ENCODE measurements at regions not wholly inside any gene's neighbourhood (a gene's known extent, or its start where the extent isn't known, plus 50 kb on each side); places are given as distances from the start of the nearest gene placed in this dataset.
"Not testable (repeated sequence)": the region's sequence is repeated elsewhere in the genome, so short reads cannot be mapped to it uniquely, and the experiment has no call there.

GRCh38 chr10:121324678-121325213 is 273.5 kb downstream of the FGFR2 start:
- no peaks in the 10 kb centered on the region for H3K4me1 ChIP-seq (ENCODE audit: control insufficient read depth in 3 of 3, insufficient read depth in 3 of 3, low read length in 3 of 3)
- no peak overlapping the region for H3K27ac ChIP-seq (ENCODE audit: low read depth, low read length)
- H3K36me3 ChIP-seq (ENCODE audit: control insufficient read depth in 3 of 3, insufficient read depth in 3 of 3, low read length in 3 of 3): no peaks in the 10 kb centered on the region
- peaks cover 0 to 2% (median 0%) of the 10 kb centered on the region in 3 donors for H3K9me3 ChIP-seq (ENCODE audit: control insufficient read depth in 3 of 3, low read length in 3 of 3)
- no peak overlapping the region for H3K9ac ChIP-seq (ENCODE audit: low read depth in 1 of 3, low read length in 3 of 3)
- peaks cover 0 to 7% (median 0%) of the 10 kb centered on the region in 3 donors for H3K27me3 ChIP-seq (ENCODE audit: control insufficient read depth in 3 of 3, insufficient read depth in 3 of 3, low read length in 3 of 3)
- H3K4me3 ChIP-seq (ENCODE audit: low read length in 3 of 3): no peak overlapping the region

- peaks cover 0 to 2% (median 0%) of the 10 kb centered on the region in 3 donors for H3K9me3 ChIP-seq (ENCODE audit: control insufficient read depth in 3 of 3, low read length in 3 of 3)
These were observed 272.6 kb downstream of the FGFR2 start for GRCh38 chr10:121325490-121326231.

DNA sequence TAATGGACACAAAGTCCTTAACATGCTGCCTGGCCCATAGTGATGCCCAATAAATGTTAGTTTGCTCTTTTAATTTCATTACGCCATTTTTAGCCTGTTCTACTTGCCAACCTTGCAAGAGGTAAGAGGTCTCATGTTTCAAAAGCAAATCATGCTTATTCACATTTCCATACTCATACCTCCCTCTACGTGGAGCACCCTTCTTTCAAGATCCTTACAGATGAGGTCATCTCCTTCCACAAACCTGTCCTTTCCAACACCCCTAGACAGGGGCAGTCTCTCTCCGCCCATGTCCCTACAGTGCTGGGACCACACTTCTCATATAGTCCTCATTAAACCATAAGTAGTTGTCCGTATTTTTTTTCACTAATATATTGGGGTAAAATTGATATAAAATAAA is 271.3 kb downstream of the FGFR2 start:
- H3K36me3 ChIP-seq (ENCODE audit: control insufficient read depth in 3 of 3, insufficient read depth in 3 of 3, low read length in 3 of 3): no peaks in the 10 kb centered on the region
- peaks cover 0 to 7% (median 0%) of the 10 kb centered on the region in 3 donors for H3K27me3 ChIP-seq (ENCODE audit: control insufficient read depth in 3 of 3, insufficient read depth in 3 of 3, low read length in 3 of 3)
- H3K9ac ChIP-seq (ENCODE audit: low read depth in 1 of 3, low read length in 3 of 3): no peak overlapping the region
- H3K4me1 ChIP-seq (ENCODE audit: control insufficient read depth in 3 of 3, insufficient read depth in 3 of 3, low read length in 3 of 3): no peaks in the 10 kb centered on the region
- peaks cover 0 to 2% (median 0%) of the 10 kb centered on the region in 3 donors for H3K9me3 ChIP-seq (ENCODE audit: control insufficient read depth in 3 of 3, low read length in 3 of 3)
- no peak overlapping the region for H3K27ac ChIP-seq (ENCODE audit: low read depth, low read length)
- H3K4me3 ChIP-seq (ENCODE audit: low read length in 3 of 3): no peak overlapping the region

More at GRCh38 chr10:121325490-121326231, 272.6 kb downstream of the FGFR2 start:
- Histone ChIP-seq H3K9ac (ENCODE audit: low read depth in 1 of 3, low read length in 3 of 3) (no peak overlapping the region), H3K27ac (ENCODE audit: low read depth, low read length) (no peak overlapping the region), H3K4me1 (ENCODE audit: control insufficient read depth in 3 of 3, insufficient read depth in 3 of 3, low read length in 3 of 3) (no peaks in the 10 kb centered on the region), H3K4me3 (ENCODE audit: low read length in 3 of 3) (no peak overlapping the region), H3K27me3 (ENCODE audit: control insufficient read depth in 3 of 3, insufficient read depth in 3 of 3, low read length in 3 of 3) (peaks cover 0 to 7% (median 0%) of the 10 kb centered on the region in 3 donors), H3K36me3 (ENCODE audit: control insufficient read depth in 3 of 3, insufficient read depth in 3 of 3, low read length in 3 of 3) (no peaks in the 10 kb centered on the region)

DNA sequence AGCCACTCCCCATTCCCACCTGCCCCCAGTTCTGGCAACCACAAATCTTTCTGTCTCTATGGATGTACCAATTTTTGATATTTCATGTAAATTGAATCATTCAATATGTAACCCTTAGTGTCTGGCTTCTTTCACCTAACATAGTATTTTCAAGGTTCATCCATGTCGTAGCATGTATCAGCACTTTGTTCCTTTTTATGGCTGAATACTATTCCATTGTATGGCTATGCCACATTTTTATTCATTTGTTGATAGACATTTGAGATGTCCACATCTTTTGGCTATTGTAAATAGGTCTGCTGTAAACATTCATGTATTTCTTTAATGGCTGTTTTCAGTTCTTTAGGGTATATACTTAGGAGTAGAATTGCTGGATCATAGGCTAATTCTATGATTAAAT is 270.5 kb downstream of the FGFR2 start:
- Histone ChIP-seq H3K9me3 (ENCODE audit: control insufficient read depth in 3 of 3, low read length in 3 of 3) (peaks cover 0 to 2% (median 0%) of the 10 kb centered on the region in 3 donors), H3K27ac (ENCODE audit: low read depth, low read length) (no peak overlapping the region), H3K27me3 (ENCODE audit: control insufficient read depth in 3 of 3, insufficient read depth in 3 of 3, low read length in 3 of 3) (peaks cover 0 to 3% (median 0%) of the 10 kb centered on the region in 3 donors), H3K4me1 (ENCODE audit: control insufficient read depth in 3 of 3, insufficient read depth in 3 of 3, low read length in 3 of 3) (no peaks in the 10 kb centered on the region), H3K36me3 (ENCODE audit: control insufficient read depth in 3 of 3, insufficient read depth in 3 of 3, low read length in 3 of 3) (no peaks in the 10 kb centered on the region), H3K4me3 (ENCODE audit: low read length in 3 of 3) (no peak overlapping the region), H3K9ac (ENCODE audit: low read depth in 1 of 3, low read length in 3 of 3) (no peak overlapping the region)

DNA sequence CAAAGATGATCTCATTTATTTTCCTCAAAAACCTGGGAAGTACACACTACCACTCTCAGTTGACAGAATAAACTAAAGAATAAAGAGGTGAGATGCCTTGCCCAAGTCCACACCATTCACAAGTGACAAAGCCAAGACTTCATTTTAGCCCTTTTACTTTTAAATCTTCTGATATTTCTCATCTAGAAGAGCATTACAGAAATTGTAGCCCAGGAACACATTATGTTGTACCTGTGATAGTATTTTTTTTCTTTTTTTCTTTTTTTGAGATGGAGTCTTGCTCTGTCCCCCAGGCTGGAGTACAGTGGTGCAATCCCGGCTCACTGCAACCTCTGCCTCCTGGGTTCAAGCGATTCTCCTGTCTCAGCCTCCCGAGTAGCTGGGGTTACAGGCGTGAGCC is 268.6 kb downstream of the FGFR2 start:
- H3K9ac ChIP-seq (ENCODE audit: low read depth in 1 of 3, low read length in 3 of 3); H3K27me3 ChIP-seq (ENCODE audit: control insufficient read depth in 3 of 3, insufficient read depth in 3 of 3, low read length in 3 of 3); H3K9me3 ChIP-seq (ENCODE audit: control insufficient read depth in 3 of 3, low read length in 3 of 3); H3K4me1 ChIP-seq (ENCODE audit: control insufficient read depth in 3 of 3, insufficient read depth in 3 of 3, low read length in 3 of 3); H3K4me3 ChIP-seq (ENCODE audit: low read length in 3 of 3); H3K27ac ChIP-seq (ENCODE audit: low read depth, low read length); H3K36me3 ChIP-seq (ENCODE audit: control insufficient read depth in 3 of 3, insufficient read depth in 3 of 3, low read length in 3 of 3): not testable (repeated sequence)

DNA sequence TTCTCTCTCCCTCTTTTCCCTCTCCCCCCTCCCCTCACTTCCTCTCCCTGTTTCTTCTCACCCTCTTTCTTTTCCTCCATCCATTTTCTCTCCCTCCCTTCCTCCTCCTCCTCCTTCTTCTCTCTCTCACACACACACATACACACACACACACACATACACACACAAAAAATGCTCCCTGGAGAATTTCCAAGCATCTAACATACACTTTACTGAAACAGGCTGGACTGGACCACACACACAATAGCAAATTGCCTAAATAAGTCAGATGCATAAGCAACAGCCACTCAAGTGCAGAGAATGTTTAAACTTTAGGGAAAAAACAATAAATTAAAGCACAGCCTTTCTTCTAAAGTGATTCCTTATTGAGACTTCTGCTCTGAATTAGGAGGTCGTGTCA is 267.7 kb downstream of the FGFR2 start:
- H3K9me3 ChIP-seq (ENCODE audit: control insufficient read depth in 3 of 3, low read length in 3 of 3): no peaks in the 10 kb centered on the region
- no peak overlapping the region for H3K9ac ChIP-seq (ENCODE audit: low read depth in 1 of 3, low read length in 3 of 3)
- H3K27me3 ChIP-seq (ENCODE audit: control insufficient read depth in 3 of 3, insufficient read depth in 3 of 3, low read length in 3 of 3): no peaks in the 10 kb centered on the region
- no peaks in the 10 kb centered on the region for H3K36me3 ChIP-seq (ENCODE audit: control insufficient read depth in 3 of 3, insufficient read depth in 3 of 3, low read length in 3 of 3)
- H3K4me1 ChIP-seq (ENCODE audit: control insufficient read depth in 3 of 3, insufficient read depth in 3 of 3, low read length in 3 of 3): no peaks in the 10 kb centered on the region
- no peak overlapping the region for H3K27ac ChIP-seq (ENCODE audit: low read depth, low read length)
- H3K4me3 ChIP-seq (ENCODE audit: low read length in 3 of 3): no peak overlapping the region

DNA sequence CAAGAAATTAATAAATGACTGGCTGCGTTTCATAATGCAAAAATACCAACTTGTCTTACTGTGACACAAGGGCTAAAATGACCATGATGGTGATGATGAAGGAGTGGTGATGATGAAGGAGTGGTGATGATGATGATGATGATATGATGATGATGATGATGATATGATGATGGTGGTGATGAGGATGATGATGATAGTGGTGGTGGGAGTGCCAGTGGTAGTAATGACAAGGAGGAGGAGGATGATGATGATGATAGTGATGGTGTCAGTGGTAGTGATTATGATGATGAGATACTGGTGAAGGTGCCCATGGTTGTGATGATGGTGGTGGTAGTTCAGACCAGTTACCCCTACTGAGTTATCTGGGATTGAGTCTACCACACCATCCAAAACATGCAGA is 265.9 kb downstream of the FGFR2 start:
- H3K36me3 ChIP-seq (ENCODE audit: control insufficient read depth in 3 of 3, insufficient read depth in 3 of 3, low read length in 3 of 3): no peaks in the 10 kb centered on the region
- no peak overlapping the region for H3K27ac ChIP-seq (ENCODE audit: low read depth, low read length)
- no peaks in the 10 kb centered on the region for H3K4me1 ChIP-seq (ENCODE audit: control insufficient read depth in 3 of 3, insufficient read depth in 3 of 3, low read length in 3 of 3)
- no peaks in the 10 kb centered on the region for H3K27me3 ChIP-seq (ENCODE audit: control insufficient read depth in 3 of 3, insufficient read depth in 3 of 3, low read length in 3 of 3)
- H3K9ac ChIP-seq (ENCODE audit: low read depth in 1 of 3, low read length in 3 of 3): no peak overlapping the region
- no peaks in the 10 kb centered on the region for H3K9me3 ChIP-seq (ENCODE audit: control insufficient read depth in 3 of 3, low read length in 3 of 3)
- no peak overlapping the region for H3K4me3 ChIP-seq (ENCODE audit: low read length in 3 of 3)

- Histone ChIP-seq H3K36me3 (ENCODE audit: control insufficient read depth in 3 of 3, insufficient read depth in 3 of 3, low read length in 3 of 3) (no peaks in the 10 kb centered on the region), H3K9ac (ENCODE audit: low read depth in 1 of 3, low read length in 3 of 3) (no peak overlapping the region), H3K9me3 (ENCODE audit: control insufficient read depth in 3 of 3, low read length in 3 of 3) (no peaks in the 10 kb centered on the region), H3K4me1 (ENCODE audit: control insufficient read depth in 3 of 3, insufficient read depth in 3 of 3, low read length in 3 of 3) (no peaks in the 10 kb centered on the region), H3K4me3 (ENCODE audit: low read length in 3 of 3) (no peak overlapping the region), H3K27ac (ENCODE audit: low read depth, low read length) (no peak overlapping the region), H3K27me3 (ENCODE audit: control insufficient read depth in 3 of 3, insufficient read depth in 3 of 3, low read length in 3 of 3) (no peaks in the 10 kb centered on the region)
These were observed 265.1 kb downstream of the FGFR2 start for GRCh38 chr10:121332829-121333765.

GRCh38 chr10:121335386-121335925 is 262.8 kb downstream of the FGFR2 start:
- H3K9me3 ChIP-seq (ENCODE audit: control insufficient read depth in 3 of 3, low read length in 3 of 3): no peaks in the 10 kb centered on the region
- no peak overlapping the region for H3K9ac ChIP-seq (ENCODE audit: low read depth in 1 of 3, low read length in 3 of 3)
- H3K27ac ChIP-seq (ENCODE audit: low read depth, low read length): no peak overlapping the region
- H3K27me3 ChIP-seq (ENCODE audit: control insufficient read depth in 3 of 3, insufficient read depth in 3 of 3, low read length in 3 of 3): peaks cover 0 to 4% (median 0%) of the 10 kb centered on the region in 3 donors
- H3K4me3 ChIP-seq (ENCODE audit: low read length in 3 of 3): no peak overlapping the region
- H3K4me1 ChIP-seq (ENCODE audit: control insufficient read depth in 3 of 3, insufficient read depth in 3 of 3, low read length in 3 of 3): no peaks in the 10 kb centered on the region
- no peaks in the 10 kb centered on the region for H3K36me3 ChIP-seq (ENCODE audit: control insufficient read depth in 3 of 3, insufficient read depth in 3 of 3, low read length in 3 of 3)

All from skeletal muscle tissue (tissue), 3 donors.